Neural progenitor cell (in vitro differentiated cells): ENCODE measurements at regions not wholly inside any gene's neighbourhood (a gene's known extent, or its start where the extent isn't known, plus 50 kb on each side); places are given as distances from the start of the nearest gene placed in this dataset.

Experiments used
- CTCF ChIP-seq: fragments of 200-600 bp; sonication (generic); IDR thresholded peaks from 2 replicates; pipeline ENCODE4 v1.5.1; 2017; ENCODE audit warnings: antibody characterized with exemption, mild to moderate bottlenecking
- EZH2 ChIP-seq: fragments of 200-600 bp; sonication (generic); IDR thresholded peaks from 2 replicates; pipeline ENCODE4 v1.6.1; 2017; ENCODE audit warnings: antibody characterized with exemption, mild to moderate bottlenecking, moderate library complexity

- TF ChIP-seq CTCF (no peak), EZH2 (no peak)
Measured at GRCh38 chr3:36149447-36149865, 230.8 kb upstream of the STAC start.
